ENCODE measurements at regions not wholly inside any gene's neighbourhood (a gene's known extent, or its start where the extent isn't known, plus 50 kb on each side); places are given as distances from the start of the nearest gene placed in this dataset.

- Histone ChIP-seq H3K9me3 (ENCODE audit: low read depth) (no peaks in the 10 kb centered on the region), H3K79me2 (no peaks in the 10 kb centered on the region), H3K36me3 (replicated peaks; ENCODE audit: insufficient read depth, low read depth) (no peaks in the 10 kb centered on the region), H4K20me1 (ENCODE audit: insufficient read depth, poor library complexity, severe bottlenecking) (no peaks in the 10 kb centered on the region), H3K27ac (no peak overlapping the region), H3K4me2 (no peak overlapping the region), H3K4me1 (ENCODE audit: insufficient read depth) (no peaks in the 10 kb centered on the region), H3K4me3 (no peak overlapping the region), H3K9me2 (replicated peaks; ENCODE audit: insufficient read depth) (no peaks in the 10 kb centered on the region), H3K27me3 (no peaks in the 10 kb centered on the region), H2AFZ (no peak overlapping the region)
- TF ChIP-seq EZH2phosphoT487 (IDR thresholded peaks at IDR 0.05; ENCODE audit: low read depth, severe bottlenecking, unreplicated experiment) = no peak
- no peak for TF ChIP-seq EZH2 (IDR thresholded peaks at IDR 0.05; ENCODE audit: borderline replicate concordance)
- TF ChIP-seq, protein P1, sequence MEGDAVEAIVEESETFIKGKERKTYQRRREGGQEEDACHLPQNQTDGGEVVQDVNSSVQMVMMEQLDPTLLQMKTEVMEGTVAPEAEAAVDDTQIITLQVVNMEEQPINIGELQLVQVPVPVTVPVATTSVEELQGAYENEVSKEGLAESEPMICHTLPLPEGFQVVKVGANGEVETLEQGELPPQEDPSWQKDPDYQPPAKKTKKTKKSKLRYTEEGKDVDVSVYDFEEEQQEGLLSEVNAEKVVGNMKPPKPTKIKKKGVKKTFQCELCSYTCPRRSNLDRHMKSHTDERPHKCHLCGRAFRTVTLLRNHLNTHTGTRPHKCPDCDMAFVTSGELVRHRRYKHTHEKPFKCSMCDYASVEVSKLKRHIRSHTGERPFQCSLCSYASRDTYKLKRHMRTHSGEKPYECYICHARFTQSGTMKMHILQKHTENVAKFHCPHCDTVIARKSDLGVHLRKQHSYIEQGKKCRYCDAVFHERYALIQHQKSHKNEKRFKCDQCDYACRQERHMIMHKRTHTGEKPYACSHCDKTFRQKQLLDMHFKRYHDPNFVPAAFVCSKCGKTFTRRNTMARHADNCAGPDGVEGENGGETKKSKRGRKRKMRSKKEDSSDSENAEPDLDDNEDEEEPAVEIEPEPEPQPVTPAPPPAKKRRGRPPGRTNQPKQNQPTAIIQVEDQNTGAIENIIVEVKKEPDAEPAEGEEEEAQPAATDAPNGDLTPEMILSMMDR (IDR thresholded peaks at IDR 0.05; ENCODE audit: poor library complexity) = no peak
- no peak for DNase-seq (ENCODE audit: low spot score)
- WGBS (ENCODE audit: low lambda C conversion rate, missing lambda C conversion rate) = 98% methylated on average over 2 of the region's 2 CpGs
Observed at GRCh38 chr1:213641312-213641711, 346.5 kb upstream of the PROX1 start.

DNA sequence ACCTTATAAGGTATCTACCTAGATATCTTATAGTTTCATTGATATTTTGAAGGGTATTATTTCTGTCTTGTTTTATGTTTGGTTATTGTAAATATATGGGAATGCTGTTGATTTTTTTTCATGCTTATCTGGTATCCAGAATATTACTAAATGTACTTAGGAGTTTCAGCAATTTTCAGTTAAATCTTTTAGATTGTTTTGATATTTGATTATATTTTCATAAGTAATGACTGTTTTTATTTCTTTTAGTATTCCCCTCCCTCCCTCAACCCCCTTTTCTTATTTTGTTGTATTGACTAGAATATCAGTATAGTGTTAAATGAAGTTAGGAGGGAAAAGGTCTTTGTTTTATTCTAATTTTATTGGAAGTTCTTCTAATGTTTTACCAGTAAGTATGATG is 344.4 kb upstream of the PROX1 start:
- Histone ChIP-seq H3K36me3 (replicated peaks; ENCODE audit: insufficient read depth, low read depth) (no peaks in the 10 kb centered on the region), H3K9me3 (ENCODE audit: low read depth) (no peaks in the 10 kb centered on the region), H2AFZ (no peak overlapping the region), H3K27ac (no peak overlapping the region), H3K4me1 (ENCODE audit: insufficient read depth) (no peaks in the 10 kb centered on the region), H3K9me2 (replicated peaks; ENCODE audit: insufficient read depth) (no peaks in the 10 kb centered on the region), H3K27me3 (no peaks in the 10 kb centered on the region), H4K20me1 (ENCODE audit: insufficient read depth, poor library complexity, severe bottlenecking) (no peaks in the 10 kb centered on the region), H3K4me2 (no peak overlapping the region), H3K79me2 (no peaks in the 10 kb centered on the region), H3K4me3 (no peak overlapping the region)
- TF ChIP-seq EZH2 (IDR thresholded peaks at IDR 0.05; ENCODE audit: borderline replicate concordance) = no peak
- no peak for TF ChIP-seq EZH2phosphoT487 (IDR thresholded peaks at IDR 0.05; ENCODE audit: low read depth, severe bottlenecking, unreplicated experiment)
- TF ChIP-seq, protein P1 (IDR thresholded peaks at IDR 0.05; ENCODE audit: poor library complexity) = no peak
- no peak for DNase-seq (ENCODE audit: low spot score)

- DNase-seq (ENCODE audit: low spot score) = no peak
- Histone ChIP-seq H4K20me1 (ENCODE audit: insufficient read depth, poor library complexity, severe bottlenecking) (no peaks in the 10 kb centered on the region), H3K4me2 (no peak overlapping the region), H3K27me3 (no peaks in the 10 kb centered on the region), H3K9me2 (replicated peaks; ENCODE audit: insufficient read depth) (no peaks in the 10 kb centered on the region), H3K9me3 (ENCODE audit: low read depth) (no peaks in the 10 kb centered on the region), H3K4me1 (ENCODE audit: insufficient read depth) (no peaks in the 10 kb centered on the region), H2AFZ (no peak overlapping the region), H3K27ac (no peak overlapping the region), H3K36me3 (replicated peaks; ENCODE audit: insufficient read depth, low read depth) (no peaks in the 10 kb centered on the region), H3K4me3 (no peak overlapping the region), H3K79me2 (no peaks in the 10 kb centered on the region)
- TF ChIP-seq, protein P1 (IDR thresholded peaks at IDR 0.05; ENCODE audit: poor library complexity) = no peak
- TF ChIP-seq EZH2 (IDR thresholded peaks at IDR 0.05; ENCODE audit: borderline replicate concordance) = no peak
- no peak for TF ChIP-seq EZH2phosphoT487 (IDR thresholded peaks at IDR 0.05; ENCODE audit: low read depth, severe bottlenecking, unreplicated experiment)
- 48% methylated on average over 2 of the region's 2 CpGs for WGBS (ENCODE audit: low lambda C conversion rate, missing lambda C conversion rate)
Observed at GRCh38 chr1:213647864-213648650, 339.7 kb upstream of the PROX1 start.

All from hepatocyte (in vitro differentiated cells).